ENCODE measurements at regions not wholly inside any gene's neighbourhood (a gene's known extent, or its start where the extent isn't known, plus 50 kb on each side); places are given as distances from the start of the nearest gene placed in this dataset.

DNA sequence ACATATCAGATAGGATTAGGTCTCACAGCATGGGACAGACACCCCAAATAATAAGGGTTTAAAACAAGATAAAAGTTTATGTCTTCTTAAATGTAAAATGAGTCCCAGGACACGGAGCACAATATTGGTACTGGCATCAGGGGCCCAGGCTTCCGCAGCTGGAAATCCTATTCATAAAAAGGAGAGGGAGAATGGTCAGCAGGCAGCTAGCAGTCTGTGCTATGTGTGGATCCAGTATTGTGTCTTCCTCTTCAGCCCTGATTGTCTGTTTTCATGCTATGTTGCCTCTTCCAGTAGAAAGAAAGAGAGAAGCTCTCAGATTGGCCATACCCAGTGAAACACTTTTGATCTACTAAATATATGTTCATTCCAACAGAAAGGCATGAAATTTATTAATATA is 319.3 kb upstream of the SLCO3A1 start:
- H3K27me3 ChIP-seq, result no peaks in the 10 kb centered on the region
- no peaks in the 10 kb centered on the region for H3K36me3 ChIP-seq
- ATAC-seq, result no peak
- 92% methylated on average over 2 of the region's 2 CpGs for WGBS, 2 donors (ENCODE audit: low coverage in 1 of 2)
- no peak overlapping the region for H3K27ac ChIP-seq
- no peaks in the 10 kb centered on the region for H3K9me3 ChIP-seq
- TF ChIP-seq, protein P1, sequence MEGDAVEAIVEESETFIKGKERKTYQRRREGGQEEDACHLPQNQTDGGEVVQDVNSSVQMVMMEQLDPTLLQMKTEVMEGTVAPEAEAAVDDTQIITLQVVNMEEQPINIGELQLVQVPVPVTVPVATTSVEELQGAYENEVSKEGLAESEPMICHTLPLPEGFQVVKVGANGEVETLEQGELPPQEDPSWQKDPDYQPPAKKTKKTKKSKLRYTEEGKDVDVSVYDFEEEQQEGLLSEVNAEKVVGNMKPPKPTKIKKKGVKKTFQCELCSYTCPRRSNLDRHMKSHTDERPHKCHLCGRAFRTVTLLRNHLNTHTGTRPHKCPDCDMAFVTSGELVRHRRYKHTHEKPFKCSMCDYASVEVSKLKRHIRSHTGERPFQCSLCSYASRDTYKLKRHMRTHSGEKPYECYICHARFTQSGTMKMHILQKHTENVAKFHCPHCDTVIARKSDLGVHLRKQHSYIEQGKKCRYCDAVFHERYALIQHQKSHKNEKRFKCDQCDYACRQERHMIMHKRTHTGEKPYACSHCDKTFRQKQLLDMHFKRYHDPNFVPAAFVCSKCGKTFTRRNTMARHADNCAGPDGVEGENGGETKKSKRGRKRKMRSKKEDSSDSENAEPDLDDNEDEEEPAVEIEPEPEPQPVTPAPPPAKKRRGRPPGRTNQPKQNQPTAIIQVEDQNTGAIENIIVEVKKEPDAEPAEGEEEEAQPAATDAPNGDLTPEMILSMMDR (IDR thresholded peaks at IDR 0.05), result no peak
- TF ChIP-seq POLR2A (IDR thresholded peaks at IDR 0.05) (no peak), POLR2AphosphoS5 (IDR thresholded peaks at IDR 0.05) (no peak), EP300 (IDR thresholded peaks at IDR 0.05) (no peak)
- no peak overlapping the region for H3K4me3 ChIP-seq
- H3K4me1 ChIP-seq, result peaks cover 0 to 26% (median 7%) of the 10 kb centered on the region in 3 donors

DNA sequence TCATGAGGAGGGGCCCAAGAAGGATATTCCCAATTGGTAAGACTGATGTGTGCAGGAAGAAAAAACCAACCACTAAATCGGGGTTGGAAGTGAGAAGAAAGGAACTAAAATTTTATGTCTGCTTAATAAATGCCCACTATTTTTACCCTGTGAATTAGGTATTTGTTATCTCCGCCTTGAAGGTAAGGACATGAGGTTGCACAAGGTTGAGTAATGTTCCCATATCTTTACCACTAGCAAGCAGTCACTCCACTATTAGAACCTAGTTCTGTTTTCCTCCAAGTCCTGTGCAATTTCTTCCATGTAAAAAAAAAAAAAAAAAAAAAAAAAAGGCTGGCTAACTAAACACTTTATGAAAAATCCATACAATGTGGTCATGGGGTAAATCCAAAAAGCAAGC is 318.5 kb upstream of the SLCO3A1 start:
- TF ChIP-seq, protein P1 (IDR thresholded peaks at IDR 0.05), result no peak
- TF ChIP-seq POLR2AphosphoS5 (IDR thresholded peaks at IDR 0.05), result no peak
- no peak for TF ChIP-seq EP300 (IDR thresholded peaks at IDR 0.05)
- TF ChIP-seq POLR2A (IDR thresholded peaks at IDR 0.05), result no peak
- H3K27me3 ChIP-seq, result no peaks in the 10 kb centered on the region
- H3K4me1 ChIP-seq, result peaks cover 0 to 26% (median 7%) of the 10 kb centered on the region in 3 donors
- WGBS, 2 donors (ENCODE audit: low coverage in 1 of 2), result 68 to 94% methylated on average over 2 of the region's 2 CpGs
- H3K4me3 ChIP-seq, result no peak overlapping the region
- H3K27ac ChIP-seq, result no peak overlapping the region
- no peak for ATAC-seq
- H3K9me3 ChIP-seq, result no peaks in the 10 kb centered on the region
- H3K36me3 ChIP-seq, result no peaks in the 10 kb centered on the region

DNA sequence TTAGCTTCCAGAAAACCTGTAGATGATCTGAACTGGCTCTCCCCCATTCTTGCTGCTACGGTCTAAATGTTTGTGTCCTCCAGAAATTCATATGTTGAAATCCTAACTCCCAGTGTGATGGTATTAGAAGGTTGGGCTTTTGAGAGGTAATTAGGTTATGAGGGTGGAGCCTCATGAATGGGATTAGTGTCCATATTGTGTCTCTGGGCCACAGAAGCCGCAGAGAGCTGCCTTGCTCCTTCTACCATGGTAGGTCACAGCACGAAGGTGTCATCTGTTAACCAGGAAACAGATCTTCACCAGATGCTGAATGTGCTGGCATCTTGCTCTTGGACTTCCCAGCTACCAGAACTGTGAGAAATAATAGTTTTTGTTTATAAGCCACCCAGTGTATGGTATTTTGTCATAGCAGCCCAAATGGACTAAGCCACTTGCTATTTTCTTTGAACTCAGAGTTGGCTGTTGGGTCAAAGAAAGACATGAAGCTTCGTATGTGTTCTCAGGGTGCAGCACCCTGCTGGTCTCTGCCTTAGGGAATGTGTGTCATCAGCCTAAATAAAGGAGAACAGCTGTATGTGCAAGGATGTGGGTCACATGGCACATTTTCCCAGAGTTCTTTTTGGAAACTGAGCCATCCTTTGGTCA is 317.5 kb upstream of the SLCO3A1 start:
- ATAC-seq, result no peak
- H3K27ac ChIP-seq, result no peak overlapping the region
- WGBS, 2 donors (ENCODE audit: low coverage in 1 of 2), result 75 to 80% methylated on average over 1 to 3 of the region's 4 CpGs

DNA sequence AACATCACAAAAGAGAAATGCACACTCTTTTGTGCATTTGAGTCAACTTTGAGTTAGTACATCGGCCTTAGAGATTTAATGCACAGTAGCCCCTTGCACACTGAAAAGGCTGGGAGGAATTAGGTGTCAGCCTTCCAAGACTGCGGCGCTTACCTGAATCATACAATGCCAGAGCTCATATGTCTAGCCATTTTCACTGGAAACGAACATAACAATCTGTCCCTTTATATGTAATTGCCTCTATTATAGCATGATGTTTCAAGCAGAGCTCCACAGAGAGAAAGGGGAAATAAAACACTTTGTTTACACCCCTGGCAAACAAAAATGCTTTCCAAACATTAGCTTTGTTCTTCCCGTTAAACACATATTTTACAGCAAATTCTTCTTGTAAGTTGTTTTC is 315.7 kb upstream of the SLCO3A1 start:
- H3K9me3 ChIP-seq, result no peaks in the 10 kb centered on the region
- H3K4me1 ChIP-seq, result peaks cover 0 to 26% (median 7%) of the 10 kb centered on the region in 3 donors
- H3K27me3 ChIP-seq, result no peaks in the 10 kb centered on the region
- TF ChIP-seq POLR2A (IDR thresholded peaks at IDR 0.05), result no peak
- TF ChIP-seq, protein P1 (IDR thresholded peaks at IDR 0.05), result no peak
- TF ChIP-seq POLR2AphosphoS5 (IDR thresholded peaks at IDR 0.05), result no peak
- TF ChIP-seq EP300 (IDR thresholded peaks at IDR 0.05), result no peak
- H3K4me3 ChIP-seq, result no peak overlapping the region
- 61 to 74% methylated on average over 4 to 5 of the region's 5 CpGs for WGBS, 2 donors (ENCODE audit: low coverage in 1 of 2)
- H3K27ac ChIP-seq, result no peak overlapping the region
- ATAC-seq, result no peak
- H3K36me3 ChIP-seq, result no peaks in the 10 kb centered on the region

More for the DNA sequence above, 317.5 kb upstream of the SLCO3A1 start:
- no peaks in the 10 kb centered on the region for H3K36me3 ChIP-seq
- peaks cover 0 to 26% (median 7%) of the 10 kb centered on the region in 3 donors for H3K4me1 ChIP-seq
- no peaks in the 10 kb centered on the region for H3K9me3 ChIP-seq
- no peak for TF ChIP-seq POLR2A (IDR thresholded peaks at IDR 0.05)
- H3K4me3 ChIP-seq, result no peak overlapping the region
- H3K27me3 ChIP-seq, result no peaks in the 10 kb centered on the region

DNA sequence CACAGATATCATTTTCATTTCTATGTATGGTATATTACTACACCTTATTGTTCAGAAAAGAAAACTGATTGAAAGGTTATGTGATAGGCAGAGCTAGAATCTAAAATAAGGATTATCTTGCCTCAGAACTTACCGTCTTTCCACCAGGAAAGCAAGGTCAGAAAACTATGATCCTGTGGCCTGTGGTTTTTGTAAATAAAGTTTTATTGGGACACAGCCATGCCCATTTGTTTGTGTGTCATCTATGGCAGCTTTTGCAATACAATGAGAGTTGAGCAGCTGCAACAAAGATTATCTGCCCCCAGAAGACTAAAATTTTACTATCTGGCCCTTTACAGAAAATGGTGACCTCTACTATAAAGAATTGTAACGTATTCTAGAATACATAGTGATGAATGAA is 314.7 kb upstream of the SLCO3A1 start:
- H3K4me3 ChIP-seq, result no peak overlapping the region
- H3K4me1 ChIP-seq, result peaks cover 0 to 26% (median 7%) of the 10 kb centered on the region in 3 donors
- no peak for ATAC-seq
- H3K9me3 ChIP-seq, result no peaks in the 10 kb centered on the region
- no peaks in the 10 kb centered on the region for H3K27me3 ChIP-seq
- WGBS, 2 donors (ENCODE audit: low coverage in 1 of 2), result 91 to 94% methylated on average over 2 of the region's 2 CpGs
- no peak overlapping the region for H3K27ac ChIP-seq
- TF ChIP-seq, protein P1 (IDR thresholded peaks at IDR 0.05), result no peak
- H3K36me3 ChIP-seq, result no peaks in the 10 kb centered on the region

Measured in gastroesophageal sphincter (tissue), 4 donors.